ENCODE measurements at regions not wholly inside any gene's neighbourhood (a gene's known extent, or its start where the extent isn't known, plus 50 kb on each side); places are given as distances from the start of the nearest gene placed in this dataset.

GRCh38 chr11:129292771-129293170, 82.9 kb upstream of the BARX2 start:
- no peak overlapping the region for H2AFZ ChIP-seq
- peaks cover 16% of the 10 kb centered on the region for H3K4me1 ChIP-seq (ENCODE audit: insufficient read depth)
- no peak overlapping the region for H3K4me3 Mint-ChIP-seq
- H3K36me3 ChIP-seq (ENCODE audit: insufficient read depth): no peaks in the 10 kb centered on the region
- no peaks in the 10 kb centered on the region for H3K9me2 ChIP-seq (ENCODE audit: insufficient read depth)
- peaks cover 29% of the 10 kb centered on the region for H3K4me1 Mint-ChIP-seq
- H3K27me3 ChIP-seq (ENCODE audit: insufficient read depth): no peaks in the 10 kb centered on the region
- DNase-seq (ENCODE audit: low spot score) (no peak), ATAC-seq (no peak)
- no peak overlapping the region for H3K27ac ChIP-seq (ENCODE audit: low read depth)
- H3K36me3 Mint-ChIP-seq (ENCODE audit: low read depth): no peaks in the 10 kb centered on the region
- H3K4me2 ChIP-seq: no peak overlapping the region
- H3K79me2 ChIP-seq (replicated peaks; ENCODE audit: insufficient read depth): no peaks in the 10 kb centered on the region
- no peak for TF ChIP-seq EZH2phosphoT487 (IDR thresholded peaks at IDR 0.05; ENCODE audit: unreplicated experiment)
- TF ChIP-seq ETS1 (IDR thresholded peaks at IDR 0.05): no peak
- TF ChIP-seq NANOG (IDR thresholded peaks at IDR 0.05; ENCODE audit: borderline replicate concordance): no peak
- no peak for TF ChIP-seq ZNF331 (CRISPR knock-in tag; IDR thresholded peaks at IDR 0.05; ENCODE audit: low read depth)
- no peak for TF ChIP-seq STAT1 (IDR thresholded peaks at IDR 0.05; ENCODE audit: unreplicated experiment)
- TF ChIP-seq REST (IDR thresholded peaks at IDR 0.05; ENCODE audit: unreplicated experiment): no peak
- TF ChIP-seq CREB1 (CRISPR knock-in tag; IDR thresholded peaks at IDR 0.05; ENCODE audit: low read depth): no peak
- TF ChIP-seq ZNF114 (CRISPR knock-in tag; IDR thresholded peaks at IDR 0.05): no peak
- TF ChIP-seq ZNF462 (CRISPR knock-in tag; IDR thresholded peaks at IDR 0.05): no peak
- no peak overlapping the region for H3K27ac Mint-ChIP-seq
- no peak overlapping the region for H3K4me3 ChIP-seq
- peaks cover 4% of the 10 kb centered on the region for H3K27me3 Mint-ChIP-seq (ENCODE audit: insufficient read depth, low read depth, poor library complexity)
- H4K20me1 ChIP-seq (replicated peaks; ENCODE audit: insufficient read depth): no peaks in the 10 kb centered on the region
- H3K9me3 Mint-ChIP-seq: no peaks in the 10 kb centered on the region
- no peaks in the 10 kb centered on the region for H3F3A ChIP-seq (replicated peaks; ENCODE audit: low read depth)

Measured in GM23338 (cell line).